Lower leg skin (tissue), 3 donors: ENCODE measurements at regions not wholly inside any gene's neighbourhood (a gene's known extent, or its start where the extent isn't known, plus 50 kb on each side); places are given as distances from the start of the nearest gene placed in this dataset.

Experiments
- CTCF ChIP-seq, 3 donors: fragments of 450-650 bp; IDR thresholded peaks; one replicate each; pipeline ENCODE4 v1.5.1; 2016; ENCODE audit warnings: antibody characterized with exemption in 3 of 3, mild to moderate bottlenecking in 3 of 3, moderate library complexity in 2 of 3
- POLR2A ChIP-seq, 2 donors: fragments of 450-650 bp; IDR thresholded peaks; one replicate each; pipeline ENCODE4 v1.6.1; 2016 to 2017; ENCODE audit warnings: antibody characterized with exemption in 2 of 2, mild to moderate bottlenecking in 1 of 2, moderate library complexity in 1 of 2

GRCh38 chr17:34482730-34483129 is 96.7 kb upstream of the TMEM132E start:
- TF ChIP-seq CTCF (IDR thresholded peaks at IDR 0.05) (no peak), POLR2A (IDR thresholded peaks at IDR 0.05) (no peak)
